ENCODE measurements at regions not wholly inside any gene's neighbourhood (a gene's known extent, or its start where the extent isn't known, plus 50 kb on each side); places are given as distances from the start of the nearest gene placed in this dataset.

DNA sequence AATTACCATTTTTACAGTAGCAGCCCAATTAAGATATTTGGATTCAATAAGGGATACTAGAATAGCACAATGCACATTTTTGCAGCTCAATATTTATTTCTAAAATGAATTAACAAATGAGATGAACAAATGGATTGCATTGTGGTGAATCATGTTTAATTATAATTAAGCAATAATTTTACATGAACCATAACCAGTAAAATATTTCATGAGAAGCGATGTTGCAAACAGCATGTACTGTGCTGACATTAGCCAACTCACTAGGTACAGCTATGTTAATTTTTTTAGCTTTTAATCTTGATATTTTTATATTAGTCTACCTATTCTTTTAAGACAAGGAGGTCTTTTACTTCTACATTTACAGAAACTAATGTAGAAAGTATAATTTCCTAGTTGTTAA, 399.1 kb upstream of the AKR1E2 start:
- TF ChIP-seq, protein P1, sequence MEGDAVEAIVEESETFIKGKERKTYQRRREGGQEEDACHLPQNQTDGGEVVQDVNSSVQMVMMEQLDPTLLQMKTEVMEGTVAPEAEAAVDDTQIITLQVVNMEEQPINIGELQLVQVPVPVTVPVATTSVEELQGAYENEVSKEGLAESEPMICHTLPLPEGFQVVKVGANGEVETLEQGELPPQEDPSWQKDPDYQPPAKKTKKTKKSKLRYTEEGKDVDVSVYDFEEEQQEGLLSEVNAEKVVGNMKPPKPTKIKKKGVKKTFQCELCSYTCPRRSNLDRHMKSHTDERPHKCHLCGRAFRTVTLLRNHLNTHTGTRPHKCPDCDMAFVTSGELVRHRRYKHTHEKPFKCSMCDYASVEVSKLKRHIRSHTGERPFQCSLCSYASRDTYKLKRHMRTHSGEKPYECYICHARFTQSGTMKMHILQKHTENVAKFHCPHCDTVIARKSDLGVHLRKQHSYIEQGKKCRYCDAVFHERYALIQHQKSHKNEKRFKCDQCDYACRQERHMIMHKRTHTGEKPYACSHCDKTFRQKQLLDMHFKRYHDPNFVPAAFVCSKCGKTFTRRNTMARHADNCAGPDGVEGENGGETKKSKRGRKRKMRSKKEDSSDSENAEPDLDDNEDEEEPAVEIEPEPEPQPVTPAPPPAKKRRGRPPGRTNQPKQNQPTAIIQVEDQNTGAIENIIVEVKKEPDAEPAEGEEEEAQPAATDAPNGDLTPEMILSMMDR (IDR thresholded peaks at IDR 0.05; ENCODE audit: borderline replicate concordance, extremely low read depth, low read length, poor library complexity, severe bottlenecking) = no peak
- no peak for TF ChIP-seq EZH2 (IDR thresholded peaks at IDR 0.05; ENCODE audit: borderline replicate concordance, low read depth, low read length, severe bottlenecking)

Measured in DND-41 (cell line).